ENCODE measurements at regions not wholly inside any gene's neighbourhood (a gene's known extent, or its start where the extent isn't known, plus 50 kb on each side); places are given as distances from the start of the nearest gene placed in this dataset.
"Not testable (repeated sequence)": the region's sequence is repeated elsewhere in the genome, so short reads cannot be mapped to it uniquely, and the experiment has no call there.

DNA sequence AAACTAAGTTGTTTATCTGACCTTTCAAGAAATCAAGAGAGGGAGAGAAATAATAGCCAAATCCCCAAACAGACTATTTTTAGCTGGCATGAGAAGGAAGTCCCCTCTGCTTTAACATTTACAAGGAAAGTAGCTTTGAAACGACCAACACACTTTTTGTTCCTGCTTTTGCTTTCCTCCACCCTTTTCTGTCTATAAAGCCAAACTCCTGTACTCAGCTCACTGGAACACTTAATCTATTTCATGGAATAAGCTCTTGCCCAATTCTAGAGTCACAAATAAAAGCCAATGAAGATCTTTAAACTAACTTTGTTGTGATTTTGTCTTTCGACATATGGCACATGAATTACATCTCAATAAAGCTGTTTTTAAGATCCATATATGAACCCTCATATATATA, 86.8 kb upstream of the CCDC71L start:
- peak overlapping the region in 4 of 5 donors; percentile 9 to 67 (median 34) for H3K27ac ChIP-seq

DNA sequence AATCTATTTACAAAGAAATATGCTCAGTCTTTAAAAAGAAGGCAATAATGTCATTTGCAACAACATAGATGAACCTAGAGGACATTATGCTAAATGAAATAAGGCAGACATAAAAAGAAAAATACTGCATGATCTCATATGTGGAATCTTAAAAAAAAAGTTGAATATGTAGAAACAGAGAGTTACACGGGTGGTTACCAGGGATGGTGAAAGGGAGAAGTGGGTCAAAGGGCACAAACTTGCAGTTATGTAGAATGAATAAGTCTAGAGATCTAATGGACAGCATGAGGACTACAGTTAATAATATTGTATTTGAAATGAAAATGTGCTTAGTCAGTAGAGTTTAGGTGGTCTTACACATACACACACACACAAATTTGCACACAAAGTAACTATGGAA, 88.2 kb upstream of the CCDC71L start:
- whole genome bisulfite sequencing, 5 donors = 38 to 69% (median 64%) methylated on average over 1 of the region's 1 CpG
- intact Hi-C loops (cut with DNase I; ENCODE audit: low total_unique reads) = no loop called here
- Histone ChIP-seq H3K9me3 (no peaks in the 10 kb centered on the region), H3K36me3 (no peaks in the 10 kb centered on the region), H3K27me3 (no peaks in the 10 kb centered on the region), H3K27ac (no peak overlapping the region), H3K4me3 (no peak overlapping the region), H3K4me1 (peaks cover 0 to 12% (median 5%) of the 10 kb centered on the region in 4 donors)
- TF ChIP-seq, protein P1, sequence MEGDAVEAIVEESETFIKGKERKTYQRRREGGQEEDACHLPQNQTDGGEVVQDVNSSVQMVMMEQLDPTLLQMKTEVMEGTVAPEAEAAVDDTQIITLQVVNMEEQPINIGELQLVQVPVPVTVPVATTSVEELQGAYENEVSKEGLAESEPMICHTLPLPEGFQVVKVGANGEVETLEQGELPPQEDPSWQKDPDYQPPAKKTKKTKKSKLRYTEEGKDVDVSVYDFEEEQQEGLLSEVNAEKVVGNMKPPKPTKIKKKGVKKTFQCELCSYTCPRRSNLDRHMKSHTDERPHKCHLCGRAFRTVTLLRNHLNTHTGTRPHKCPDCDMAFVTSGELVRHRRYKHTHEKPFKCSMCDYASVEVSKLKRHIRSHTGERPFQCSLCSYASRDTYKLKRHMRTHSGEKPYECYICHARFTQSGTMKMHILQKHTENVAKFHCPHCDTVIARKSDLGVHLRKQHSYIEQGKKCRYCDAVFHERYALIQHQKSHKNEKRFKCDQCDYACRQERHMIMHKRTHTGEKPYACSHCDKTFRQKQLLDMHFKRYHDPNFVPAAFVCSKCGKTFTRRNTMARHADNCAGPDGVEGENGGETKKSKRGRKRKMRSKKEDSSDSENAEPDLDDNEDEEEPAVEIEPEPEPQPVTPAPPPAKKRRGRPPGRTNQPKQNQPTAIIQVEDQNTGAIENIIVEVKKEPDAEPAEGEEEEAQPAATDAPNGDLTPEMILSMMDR (IDR thresholded peaks at IDR 0.05) = no peak
- TF ChIP-seq EP300 (IDR thresholded peaks at IDR 0.05) = no peak
- no peak for TF ChIP-seq POLR2A (IDR thresholded peaks at IDR 0.05)
- no peak for TF ChIP-seq POLR2AphosphoS5 (IDR thresholded peaks at IDR 0.05)
- DNase-seq = no peak

More for the DNA sequence above, 86.8 kb upstream of the CCDC71L start:
- 41 to 52% (median 46%) methylated on average over 2 of the region's 2 CpGs for WGBS, 5 donors
- no peak for TF ChIP-seq EP300 (IDR thresholded peaks at IDR 0.05)
- TF ChIP-seq POLR2AphosphoS5 (IDR thresholded peaks at IDR 0.05) = no peak
- TF ChIP-seq, protein P1 (IDR thresholded peaks at IDR 0.05) = no peak
- TF ChIP-seq POLR2A (IDR thresholded peaks at IDR 0.05) = no peak
- Histone ChIP-seq H3K4me1 (peaks cover 0 to 12% (median 5%) of the 10 kb centered on the region in 4 donors), H3K36me3 (no peaks in the 10 kb centered on the region), H3K9me3 (no peaks in the 10 kb centered on the region), H3K4me3 (no peak overlapping the region), H3K27me3 (no peaks in the 10 kb centered on the region)
- intact Hi-C loops (cut with DNase I; ENCODE audit: low total_unique reads) = no loop called here
- no peak for DNase-seq

DNA sequence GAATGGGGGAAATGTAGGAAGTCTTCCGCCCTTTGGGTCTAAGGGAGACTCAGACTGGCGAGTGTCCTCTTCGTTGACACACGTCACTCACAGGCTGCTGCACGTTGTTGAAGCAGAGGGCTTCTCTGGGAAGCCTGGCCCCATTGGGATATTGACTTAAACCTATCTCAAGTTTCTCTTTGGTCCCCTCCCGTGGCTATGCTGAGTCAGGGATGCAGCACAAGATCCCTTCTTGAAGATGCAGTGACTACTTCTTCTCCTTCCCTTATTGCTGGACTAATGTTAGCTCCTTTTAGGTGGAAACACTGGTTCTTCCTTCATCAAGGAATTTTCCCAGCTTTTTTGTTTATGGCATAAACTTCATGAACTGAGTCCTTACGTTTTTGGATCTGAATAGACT, 89.8 kb upstream of the CCDC71L start:
- H3K27me3 ChIP-seq = no peaks in the 10 kb centered on the region
- TF ChIP-seq EP300 (IDR thresholded peaks at IDR 0.05) = no peak
- no peak for TF ChIP-seq POLR2A (IDR thresholded peaks at IDR 0.05)
- no peak for TF ChIP-seq POLR2AphosphoS5 (IDR thresholded peaks at IDR 0.05)
- no peak for DNase-seq
- peaks cover 0 to 12% (median 5%) of the 10 kb centered on the region in 4 donors for H3K4me1 ChIP-seq
- 68 to 79% (median 74%) methylated on average over 6 to 7 of the region's 7 CpGs for WGBS, 5 donors
- peaks cover 0 to 4% (median 0%) of the 10 kb centered on the region in 4 donors for H3K9me3 ChIP-seq
- H3K36me3 ChIP-seq = no peaks in the 10 kb centered on the region
- no peak overlapping the region for H3K4me3 ChIP-seq
- intact Hi-C loops (cut with DNase I; ENCODE audit: low total_unique reads) = no loop called here
- H3K27ac ChIP-seq = no peak overlapping the region

DNA sequence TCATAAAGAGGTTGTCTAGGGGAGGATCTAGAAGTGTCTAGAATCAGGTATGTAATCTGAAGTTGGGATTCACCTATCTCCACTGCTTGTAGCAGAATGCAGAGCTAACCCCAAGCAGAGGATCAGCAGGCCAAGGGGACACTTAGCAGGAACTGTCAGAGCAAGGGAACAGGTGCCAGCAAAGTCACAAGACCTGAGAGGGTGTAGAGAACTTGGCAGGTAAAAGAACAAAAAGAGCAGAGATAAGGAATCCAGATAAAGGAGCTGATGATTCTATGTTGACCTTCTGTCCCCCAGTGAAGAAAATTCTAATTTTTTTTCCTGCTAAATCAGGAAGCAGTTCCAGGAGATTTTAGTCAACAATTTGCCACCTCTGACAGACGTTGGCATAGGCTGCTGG, 91.4 kb upstream of the CCDC71L start:
- H3K27me3 ChIP-seq = no peaks in the 10 kb centered on the region
- intact Hi-C loops (cut with DNase I; ENCODE audit: low total_unique reads) = no loop called here
- H3K9me3 ChIP-seq = peaks cover 0 to 4% (median 0%) of the 10 kb centered on the region in 4 donors
- H3K4me1 ChIP-seq = peaks cover 0 to 6% (median 2%) of the 10 kb centered on the region in 4 donors
- TF ChIP-seq POLR2A (IDR thresholded peaks at IDR 0.05) = no peak
- TF ChIP-seq, protein P1 (IDR thresholded peaks at IDR 0.05) = no peak
- no peak for TF ChIP-seq POLR2AphosphoS5 (IDR thresholded peaks at IDR 0.05)
- TF ChIP-seq EP300 (IDR thresholded peaks at IDR 0.05) = no peak
- H3K36me3 ChIP-seq = no peaks in the 10 kb centered on the region
- 5 to 40% (median 30%) methylated on average over 1 of the region's 1 CpG for WGBS, 5 donors
- no peak overlapping the region for H3K27ac ChIP-seq
- H3K4me3 ChIP-seq = no peak overlapping the region
- DNase-seq = peak in 1 of 2 donors; percentile 56

DNA sequence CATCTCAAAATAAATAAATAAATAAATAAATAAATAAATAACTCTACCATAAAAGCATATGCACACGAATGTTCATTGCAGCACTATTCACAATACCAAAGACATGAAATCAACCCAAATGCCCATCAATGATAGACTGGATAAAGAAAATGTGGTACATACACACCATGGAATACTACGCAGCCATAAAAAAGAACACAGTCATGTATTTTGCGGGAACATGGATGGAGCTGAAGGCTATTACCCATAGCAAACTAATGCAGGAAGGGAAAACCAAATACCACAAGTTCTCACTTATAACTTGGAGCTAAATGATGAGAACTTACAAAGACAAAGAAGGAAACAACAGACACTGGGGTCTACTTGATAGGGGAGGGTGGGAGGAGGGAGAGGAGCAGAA, 94.1 kb upstream of the CCDC71L start:
- H3K4me3 ChIP-seq; H3K4me1 ChIP-seq; H3K9me3 ChIP-seq; intact Hi-C loops (cut with DNase I; ENCODE audit: low total_unique reads); H3K36me3 ChIP-seq; H3K27me3 ChIP-seq; DNase-seq; H3K27ac ChIP-seq: not testable (repeated sequence)
- 94 to 99% (median 99%) methylated on average over 3 of the region's 3 CpGs for WGBS, 5 donors
